ENCODE measurements at regions not wholly inside any gene's neighbourhood (a gene's known extent, or its start where the extent isn't known, plus 50 kb on each side); places are given as distances from the start of the nearest gene placed in this dataset.
"Not testable (repeated sequence)": the region's sequence is repeated elsewhere in the genome, so short reads cannot be mapped to it uniquely, and the experiment has no call there.

DNA sequence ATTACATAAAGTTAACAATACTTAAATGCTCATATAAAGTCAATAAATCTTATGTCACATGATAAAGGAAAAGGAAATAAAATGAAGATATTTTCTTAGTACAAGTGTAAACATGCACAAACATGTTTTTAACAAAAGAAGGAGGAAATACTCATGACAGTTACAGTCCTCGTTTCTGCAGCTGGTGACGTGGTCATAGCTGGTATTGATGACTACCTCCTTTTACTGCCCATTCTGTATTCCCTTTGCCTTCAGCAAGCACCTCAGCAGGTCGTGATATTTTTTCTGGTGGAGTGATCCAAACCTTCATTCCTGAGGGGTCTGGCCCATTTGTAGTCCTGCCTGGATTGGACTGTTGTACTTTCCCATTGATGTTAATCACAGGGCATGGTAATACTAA lies 797.5 kb upstream of the PCDH10 start:
- POLR2A ChIA-PET, result interaction anchor here in 1 of 2 donors (0.7 kb wide), 1 partner anchor 42 kb away, joined by 3 read pairs; no protein-coding TSS in a partner anchor
- DNase-seq; H3K36me3 ChIP-seq (ENCODE audit: control insufficient read depth in 2 of 2, extremely low read depth in 1 of 2, insufficient read depth in 1 of 2, low read length in 1 of 2); H3K27me3 ChIP-seq (replicated peaks in 1 of 2; ENCODE audit: control insufficient read depth in 2 of 2, extremely low read depth in 1 of 2, insufficient read depth in 2 of 2, low read length in 1 of 2); H3K27ac ChIP-seq (ENCODE audit: low read length); H3K36me3 Mint-ChIP-seq; H3K27ac Mint-ChIP-seq; H3K4me3 ChIP-seq (ENCODE audit: control insufficient read depth in 1 of 2, extremely low read depth in 1 of 2, low read length in 1 of 2); CTCF ChIA-PET; H3K4me1 Mint-ChIP-seq; H3K4me1 ChIP-seq (ENCODE audit: control insufficient read depth in 1 of 2, extremely low read depth in 1 of 2, insufficient read depth in 2 of 2, low read length in 2 of 2); H3K4me3 Mint-ChIP-seq; ATAC-seq (replicated peaks in 1 of 4); H3K27me3 Mint-ChIP-seq; H3K9me3 ChIP-seq: not testable (repeated sequence)
- H3K9me3 Mint-ChIP-seq, result peaks cover 0 to 15% (median 5%) of the 10 kb centered on the region in 3 donors
- WGBS (ENCODE audit: insufficient coverage), result no CpG with 5 or more reads among the region's 3 CpGs

DNA sequence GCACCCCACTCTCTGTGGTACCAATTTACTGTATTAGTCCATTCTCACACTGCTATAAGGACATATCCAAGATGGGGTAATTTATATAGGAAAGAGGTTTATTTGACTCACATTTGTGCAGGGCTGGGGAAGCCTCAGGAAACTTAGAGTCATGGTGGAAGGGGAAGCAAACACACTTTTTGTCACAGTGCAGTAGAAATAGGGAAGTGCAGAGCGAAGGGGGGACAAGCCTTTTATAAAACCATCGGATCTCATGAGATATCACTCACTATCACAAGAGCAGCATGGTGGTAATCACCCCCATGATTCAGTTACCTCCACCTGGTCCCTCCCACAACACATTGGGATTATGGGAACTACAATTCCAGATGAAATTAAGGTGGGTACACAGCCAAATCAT lies 766.9 kb upstream of the PCDH10 start:
- DNase-seq (no peak), ATAC-seq (replicated peaks in 1 of 4) (no peak)
- no peaks in the 10 kb centered on the region for H3K27me3 Mint-ChIP-seq
- H3K27ac Mint-ChIP-seq, result no peak overlapping the region
- Histone ChIP-seq H3K36me3 (ENCODE audit: control insufficient read depth in 2 of 2, extremely low read depth in 1 of 2, insufficient read depth in 1 of 2, low read length in 1 of 2) (no peaks in the 10 kb centered on the region), H3K9me3 (no peaks in the 10 kb centered on the region), H3K27ac (ENCODE audit: low read length) (no peak overlapping the region), H3K4me1 (ENCODE audit: control insufficient read depth in 1 of 2, extremely low read depth in 1 of 2, insufficient read depth in 2 of 2, low read length in 2 of 2) (no peaks in the 10 kb centered on the region), H3K27me3 (replicated peaks in 1 of 2; ENCODE audit: control insufficient read depth in 2 of 2, extremely low read depth in 1 of 2, insufficient read depth in 2 of 2, low read length in 1 of 2) (no peaks in the 10 kb centered on the region), H3K4me3 (ENCODE audit: control insufficient read depth in 1 of 2, extremely low read depth in 1 of 2, low read length in 1 of 2) (no peak overlapping the region)
- POLR2A ChIA-PET, result no interaction called here
- CTCF ChIA-PET, result no interaction called here
- no peak overlapping the region for H3K4me3 Mint-ChIP-seq
- peaks cover under 1 to 25% (median 7%) of the 10 kb centered on the region in 3 donors for H3K9me3 Mint-ChIP-seq
- H3K4me1 Mint-ChIP-seq, result no peaks in the 10 kb centered on the region
- no peaks in the 10 kb centered on the region for H3K36me3 Mint-ChIP-seq
- WGBS (ENCODE audit: insufficient coverage), result no CpG with 5 or more reads among the region's 2 CpGs

DNA sequence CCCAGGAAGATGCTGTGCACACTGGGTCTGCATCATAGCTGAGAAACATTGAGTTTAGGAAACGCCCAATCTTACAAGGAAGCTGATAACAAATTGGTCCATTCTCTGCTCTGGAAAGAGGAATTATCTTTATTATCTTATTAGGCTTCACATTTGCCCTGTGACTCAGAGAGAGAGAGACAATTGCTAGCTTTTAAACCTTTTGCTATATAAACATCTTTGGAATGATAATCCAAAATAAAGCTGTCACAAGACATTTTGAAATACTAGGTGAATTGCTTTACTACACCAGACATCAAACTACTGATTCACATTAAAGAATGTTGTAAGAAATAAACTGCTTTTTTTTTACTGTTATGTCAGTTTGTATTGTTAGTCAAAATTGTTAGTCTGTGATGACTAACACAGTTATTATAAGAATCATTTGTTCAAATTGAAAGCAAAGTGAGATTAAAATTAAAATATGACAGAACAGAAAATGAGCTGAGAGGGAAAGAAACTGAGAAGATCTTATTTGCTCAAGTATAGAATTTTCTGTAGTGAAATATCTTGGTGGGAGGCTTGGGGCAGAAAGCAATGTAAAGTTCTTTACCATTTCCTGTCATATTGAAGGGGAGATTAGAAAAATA lies 765.4 kb upstream of the PCDH10 start:
- no peak for DNase-seq
- no CpG with 5 or more reads among the region's 1 CpG for WGBS (ENCODE audit: insufficient coverage)
- Mint-ChIP-seq H3K27me3 (no peaks in the 10 kb centered on the region), H3K9me3 (peaks cover 3 to 25% (median 7%) of the 10 kb centered on the region in 3 donors), H3K4me3 (no peak overlapping the region), H3K4me1 (no peaks in the 10 kb centered on the region), H3K36me3 (no peaks in the 10 kb centered on the region), H3K27ac (no peak overlapping the region)
- ChIA-PET POLR2A (no interaction called here), CTCF (no interaction called here)
- Histone ChIP-seq H3K27me3 (replicated peaks in 1 of 2; ENCODE audit: control insufficient read depth in 2 of 2, extremely low read depth in 1 of 2, insufficient read depth in 2 of 2, low read length in 1 of 2) (no peaks in the 10 kb centered on the region), H3K36me3 (ENCODE audit: control insufficient read depth in 2 of 2, extremely low read depth in 1 of 2, insufficient read depth in 1 of 2, low read length in 1 of 2) (no peaks in the 10 kb centered on the region), H3K4me3 (ENCODE audit: control insufficient read depth in 1 of 2, extremely low read depth in 1 of 2, low read length in 1 of 2) (no peak overlapping the region), H3K9me3 (no peaks in the 10 kb centered on the region), H3K27ac (ENCODE audit: low read length) (no peak overlapping the region), H3K4me1 (ENCODE audit: control insufficient read depth in 1 of 2, extremely low read depth in 1 of 2, insufficient read depth in 2 of 2, low read length in 2 of 2) (no peaks in the 10 kb centered on the region)
- no peak for ATAC-seq (replicated peaks in 1 of 4)

DNA sequence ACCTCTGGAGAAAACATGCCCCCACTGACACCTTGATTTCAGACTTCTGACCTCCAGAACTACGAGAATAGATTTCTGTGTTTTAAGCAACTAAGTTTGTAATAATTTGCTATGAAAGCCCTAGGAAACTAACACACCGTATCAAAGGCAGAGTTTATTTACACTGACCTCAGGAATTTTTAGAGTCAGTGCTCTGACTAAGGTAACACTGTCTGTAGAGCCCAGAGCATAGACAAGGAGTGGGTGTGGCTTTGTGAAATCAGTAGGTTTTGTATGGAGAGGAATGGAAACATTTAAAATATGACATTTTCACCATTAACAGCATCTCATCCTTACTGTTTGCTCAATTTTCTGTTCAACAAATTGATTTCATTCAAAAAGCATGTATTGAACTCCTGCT lies 764.4 kb upstream of the PCDH10 start:
- Histone ChIP-seq H3K4me3 (ENCODE audit: control insufficient read depth in 1 of 2, extremely low read depth in 1 of 2, low read length in 1 of 2) (no peak overlapping the region), H3K4me1 (ENCODE audit: control insufficient read depth in 1 of 2, extremely low read depth in 1 of 2, insufficient read depth in 2 of 2, low read length in 2 of 2) (no peaks in the 10 kb centered on the region), H3K27me3 (replicated peaks in 1 of 2; ENCODE audit: control insufficient read depth in 2 of 2, extremely low read depth in 1 of 2, insufficient read depth in 2 of 2, low read length in 1 of 2) (no peaks in the 10 kb centered on the region), H3K36me3 (ENCODE audit: control insufficient read depth in 2 of 2, extremely low read depth in 1 of 2, insufficient read depth in 1 of 2, low read length in 1 of 2) (no peaks in the 10 kb centered on the region), H3K27ac (ENCODE audit: low read length) (no peak overlapping the region), H3K9me3 (no peaks in the 10 kb centered on the region)
- ChIA-PET POLR2A (no interaction called here), CTCF (no interaction called here)
- peaks cover 3 to 29% (median 7%) of the 10 kb centered on the region in 3 donors for H3K9me3 Mint-ChIP-seq
- no peaks in the 10 kb centered on the region for H3K36me3 Mint-ChIP-seq
- no CpG with 5 or more reads among the region's 2 CpGs for WGBS (ENCODE audit: insufficient coverage)
- DNase-seq, result no peak
- no peak overlapping the region for H3K4me3 Mint-ChIP-seq
- no peak overlapping the region for H3K27ac Mint-ChIP-seq
- no peaks in the 10 kb centered on the region for H3K27me3 Mint-ChIP-seq
- no peaks in the 10 kb centered on the region for H3K4me1 Mint-ChIP-seq
- no peak for ATAC-seq (replicated peaks in 1 of 4)

GRCh38 chr4:132386130-132386529 lies 763.0 kb upstream of the PCDH10 start:
- H3K27ac Mint-ChIP-seq, result no peak overlapping the region
- ATAC-seq (replicated peaks in 1 of 4) (no peak), DNase-seq (no peak)
- H3K4me3 Mint-ChIP-seq, result no peak overlapping the region
- Histone ChIP-seq H3K36me3 (ENCODE audit: control insufficient read depth in 2 of 2, extremely low read depth in 1 of 2, insufficient read depth in 1 of 2, low read length in 1 of 2) (no peaks in the 10 kb centered on the region), H3K27ac (ENCODE audit: low read length) (no peak overlapping the region), H3K9me3 (no peaks in the 10 kb centered on the region), H3K4me3 (ENCODE audit: control insufficient read depth in 1 of 2, extremely low read depth in 1 of 2, low read length in 1 of 2) (no peak overlapping the region), H3K4me1 (ENCODE audit: control insufficient read depth in 1 of 2, extremely low read depth in 1 of 2, insufficient read depth in 2 of 2, low read length in 2 of 2) (no peaks in the 10 kb centered on the region), H3K27me3 (replicated peaks in 1 of 2; ENCODE audit: control insufficient read depth in 2 of 2, extremely low read depth in 1 of 2, insufficient read depth in 2 of 2, low read length in 1 of 2) (no peaks in the 10 kb centered on the region)
- no peaks in the 10 kb centered on the region for H3K27me3 Mint-ChIP-seq
- WGBS (ENCODE audit: insufficient coverage), result no CpG with 5 or more reads among the region's 3 CpGs
- H3K4me1 Mint-ChIP-seq, result no peaks in the 10 kb centered on the region
- H3K9me3 Mint-ChIP-seq, result peaks cover 3 to 30% (median 7%) of the 10 kb centered on the region in 3 donors
- CTCF ChIA-PET, result no interaction called here
- H3K36me3 Mint-ChIP-seq, result no peaks in the 10 kb centered on the region
- POLR2A ChIA-PET, result no interaction called here

GRCh38 chr4:132387060-132387459 lies 762.0 kb upstream of the PCDH10 start:
- Histone ChIP-seq H3K4me3 (ENCODE audit: control insufficient read depth in 1 of 2, extremely low read depth in 1 of 2, low read length in 1 of 2) (no peak overlapping the region), H3K4me1 (ENCODE audit: control insufficient read depth in 1 of 2, extremely low read depth in 1 of 2, insufficient read depth in 2 of 2, low read length in 2 of 2) (no peaks in the 10 kb centered on the region), H3K27me3 (replicated peaks in 1 of 2; ENCODE audit: control insufficient read depth in 2 of 2, extremely low read depth in 1 of 2, insufficient read depth in 2 of 2, low read length in 1 of 2) (no peaks in the 10 kb centered on the region), H3K9me3 (no peaks in the 10 kb centered on the region), H3K27ac (ENCODE audit: low read length) (no peak overlapping the region), H3K36me3 (ENCODE audit: control insufficient read depth in 2 of 2, extremely low read depth in 1 of 2, insufficient read depth in 1 of 2, low read length in 1 of 2) (no peaks in the 10 kb centered on the region)
- no CpG with 5 or more reads among the region's 1 CpG for WGBS (ENCODE audit: insufficient coverage)
- Mint-ChIP-seq H3K27me3 (no peaks in the 10 kb centered on the region), H3K27ac (no peak overlapping the region), H3K9me3 (peaks cover 3 to 25% (median 4%) of the 10 kb centered on the region in 3 donors), H3K4me3 (no peak overlapping the region), H3K36me3 (no peaks in the 10 kb centered on the region), H3K4me1 (no peaks in the 10 kb centered on the region)
- DNase-seq, result no peak
- CTCF ChIA-PET, result no interaction called here
- no peak for ATAC-seq (replicated peaks in 1 of 4)
- POLR2A ChIA-PET, result no interaction called here

DNA sequence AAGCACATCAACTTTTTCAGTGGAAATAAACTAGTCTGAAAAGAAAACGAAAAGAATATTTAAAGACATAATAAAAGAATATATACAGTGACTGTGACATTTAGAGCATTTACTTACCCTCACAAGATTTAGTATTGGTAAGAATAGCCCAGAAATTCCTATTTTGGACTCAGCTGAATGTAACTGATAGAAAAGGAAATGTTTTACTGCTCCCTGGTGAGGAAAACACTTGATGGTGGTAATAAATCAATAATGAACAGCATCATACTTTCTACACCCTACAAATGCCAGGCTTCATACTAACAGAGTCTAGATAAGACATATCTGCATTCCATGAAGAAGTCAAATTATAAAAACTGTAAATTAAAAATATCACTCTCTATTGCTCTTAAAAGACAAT lies 753.5 kb upstream of the PCDH10 start:
- peaks cover 0 to 4% (median 0%) of the 10 kb centered on the region in 3 donors for H3K9me3 Mint-ChIP-seq
- Histone ChIP-seq H3K4me3 (ENCODE audit: control insufficient read depth in 1 of 2, extremely low read depth in 1 of 2, low read length in 1 of 2) (no peak overlapping the region), H3K36me3 (ENCODE audit: control insufficient read depth in 2 of 2, extremely low read depth in 1 of 2, insufficient read depth in 1 of 2, low read length in 1 of 2) (no peaks in the 10 kb centered on the region), H3K4me1 (ENCODE audit: control insufficient read depth in 1 of 2, extremely low read depth in 1 of 2, insufficient read depth in 2 of 2, low read length in 2 of 2) (no peaks in the 10 kb centered on the region), H3K27ac (ENCODE audit: low read length) (no peak overlapping the region), H3K9me3 (no peaks in the 10 kb centered on the region), H3K27me3 (replicated peaks in 1 of 2; ENCODE audit: control insufficient read depth in 2 of 2, extremely low read depth in 1 of 2, insufficient read depth in 2 of 2, low read length in 1 of 2) (no peaks in the 10 kb centered on the region)
- ChIA-PET CTCF (no interaction called here), POLR2A (no interaction called here)
- ATAC-seq (replicated peaks in 1 of 4) (no peak), DNase-seq (no peak)
- no peak overlapping the region for H3K27ac Mint-ChIP-seq
- H3K36me3 Mint-ChIP-seq, result no peaks in the 10 kb centered on the region
- H3K27me3 Mint-ChIP-seq, result no peaks in the 10 kb centered on the region
- no peaks in the 10 kb centered on the region for H3K4me1 Mint-ChIP-seq
- WGBS (ENCODE audit: insufficient coverage), result no CpG with 5 or more reads among the region's 1 CpG
- H3K4me3 Mint-ChIP-seq, result no peak overlapping the region

All from T-cell (primary cell).